NCI-H82 (cell line): ENCODE measurements at regions not wholly inside any gene's neighbourhood (a gene's known extent, or its start where the extent isn't known, plus 50 kb on each side); places are given as distances from the start of the nearest gene placed in this dataset.

Source experiments
- DNase-seq: peaks from one replicate; lab custom pipeline; 2025; lab: John Stamatoyannopoulos, UW

DNA sequence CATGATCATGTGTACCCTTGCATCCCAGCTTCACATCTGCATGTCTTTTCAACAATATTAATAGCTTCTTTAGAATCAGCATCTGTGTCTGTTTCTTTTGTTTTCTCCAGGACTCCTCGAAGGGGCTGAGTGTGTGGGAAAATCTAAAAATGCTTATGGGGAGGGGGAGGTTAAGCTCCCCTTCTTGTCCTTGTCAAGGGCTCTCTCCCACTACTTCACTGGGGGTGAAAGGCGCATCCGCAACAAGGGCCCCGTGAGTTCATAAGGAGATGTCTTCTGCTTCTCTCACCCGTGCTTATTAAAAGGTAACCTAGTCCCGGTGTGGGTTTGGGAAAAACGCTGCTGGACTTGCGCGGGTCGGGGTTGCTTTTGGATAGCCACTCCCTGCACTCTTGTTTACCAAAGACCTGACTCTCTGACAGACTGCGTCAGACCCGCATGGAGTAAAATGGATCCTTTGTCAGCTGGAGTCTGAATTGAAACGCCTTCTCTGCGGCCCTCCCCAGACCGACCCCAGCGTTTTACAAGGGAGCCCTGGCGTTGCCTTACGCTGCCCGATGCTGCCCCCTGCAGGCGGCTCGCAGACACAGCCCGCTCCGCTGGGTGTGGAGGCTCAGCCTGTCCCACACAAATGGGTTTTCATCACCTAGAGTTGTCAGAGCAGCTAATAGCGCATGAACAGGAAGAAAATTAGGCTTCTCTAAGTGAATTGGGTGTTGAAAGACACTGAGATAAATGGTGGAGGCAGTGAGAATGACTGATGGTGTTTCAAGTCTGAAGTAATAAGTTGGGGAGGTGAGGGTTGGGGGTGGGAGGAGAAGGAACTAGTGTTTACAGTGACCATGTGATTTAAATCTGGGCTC lies 53.8 kb downstream of the IER5 start:
- peak; percentile 94 for DNase-seq

DNA sequence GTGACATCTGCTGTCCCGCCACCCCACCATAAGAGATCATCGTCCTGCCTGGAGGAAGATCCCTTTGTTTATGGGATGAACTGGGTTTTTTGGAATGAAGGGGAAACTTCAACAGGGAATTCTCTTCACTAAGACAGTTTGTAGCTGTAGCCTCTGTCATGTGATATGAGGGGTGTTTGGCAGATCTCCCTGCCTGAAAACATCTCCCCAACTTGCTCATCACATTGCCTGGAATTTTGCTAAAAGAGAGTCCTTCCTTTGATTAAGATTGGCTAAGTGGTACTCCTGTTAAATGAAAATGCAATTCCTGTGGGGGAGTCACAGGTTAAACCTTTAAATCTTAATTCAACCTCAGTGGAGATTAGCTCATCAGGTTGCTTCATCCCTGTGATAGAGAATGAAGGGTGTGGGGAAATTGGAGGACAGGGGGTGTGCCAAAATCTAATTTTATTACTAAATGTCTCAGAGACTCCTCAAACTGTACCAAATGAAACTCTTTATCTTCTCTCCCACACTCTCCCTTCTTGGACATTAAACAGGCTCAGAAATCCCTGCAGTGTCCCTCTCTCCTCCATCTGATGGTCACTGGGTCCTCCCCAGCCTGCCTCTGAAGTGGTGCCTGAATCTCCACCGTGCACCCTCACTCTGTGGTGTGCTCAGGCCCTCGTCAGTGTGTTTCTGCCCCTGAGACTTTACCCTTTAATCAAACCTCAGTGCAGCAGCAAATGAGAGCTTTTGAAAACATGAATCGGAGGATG lies 54.8 kb downstream of the IER5 start:
- no peak for DNase-seq

DNA sequence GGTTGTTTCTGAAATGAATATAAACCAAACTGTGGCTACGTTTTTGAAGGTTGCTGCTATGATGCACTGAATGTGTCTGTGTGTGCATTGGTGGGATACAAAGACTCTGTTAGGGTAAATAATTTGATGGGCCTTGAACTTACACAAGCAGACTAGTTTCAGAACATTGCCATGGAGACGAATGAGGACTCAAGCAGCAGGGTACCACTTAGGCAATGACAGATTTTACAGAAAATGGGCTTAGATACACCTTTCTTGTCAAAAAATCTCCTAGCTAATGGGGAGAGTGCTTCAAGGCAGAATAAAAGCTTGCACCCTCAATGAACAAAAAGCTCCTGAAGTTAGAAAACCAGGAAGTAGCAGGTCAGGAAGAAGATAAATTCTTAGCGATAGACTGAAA lies 55.7 kb downstream of the IER5 start:
- no peak for DNase-seq

DNA sequence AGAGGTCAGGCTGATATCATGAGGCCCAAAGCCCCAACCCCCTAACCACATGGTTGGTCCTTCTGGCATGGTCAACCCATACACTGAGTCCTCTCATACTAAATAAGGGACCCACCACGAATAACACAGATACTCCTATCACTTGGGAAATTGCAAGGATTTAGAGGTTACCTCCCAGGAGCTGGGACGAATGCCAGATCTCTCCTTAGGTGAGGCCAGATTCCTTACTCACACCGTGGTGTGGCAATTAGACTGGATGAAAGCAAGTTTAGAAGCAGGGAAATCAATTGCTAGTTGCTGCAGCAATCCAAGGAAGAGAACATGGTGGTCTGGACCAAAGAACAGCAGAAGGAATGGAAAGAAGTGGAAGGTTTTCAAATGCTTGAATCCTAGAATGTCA lies 60.1 kb downstream of the IER5 start:
- no peak for DNase-seq

DNA sequence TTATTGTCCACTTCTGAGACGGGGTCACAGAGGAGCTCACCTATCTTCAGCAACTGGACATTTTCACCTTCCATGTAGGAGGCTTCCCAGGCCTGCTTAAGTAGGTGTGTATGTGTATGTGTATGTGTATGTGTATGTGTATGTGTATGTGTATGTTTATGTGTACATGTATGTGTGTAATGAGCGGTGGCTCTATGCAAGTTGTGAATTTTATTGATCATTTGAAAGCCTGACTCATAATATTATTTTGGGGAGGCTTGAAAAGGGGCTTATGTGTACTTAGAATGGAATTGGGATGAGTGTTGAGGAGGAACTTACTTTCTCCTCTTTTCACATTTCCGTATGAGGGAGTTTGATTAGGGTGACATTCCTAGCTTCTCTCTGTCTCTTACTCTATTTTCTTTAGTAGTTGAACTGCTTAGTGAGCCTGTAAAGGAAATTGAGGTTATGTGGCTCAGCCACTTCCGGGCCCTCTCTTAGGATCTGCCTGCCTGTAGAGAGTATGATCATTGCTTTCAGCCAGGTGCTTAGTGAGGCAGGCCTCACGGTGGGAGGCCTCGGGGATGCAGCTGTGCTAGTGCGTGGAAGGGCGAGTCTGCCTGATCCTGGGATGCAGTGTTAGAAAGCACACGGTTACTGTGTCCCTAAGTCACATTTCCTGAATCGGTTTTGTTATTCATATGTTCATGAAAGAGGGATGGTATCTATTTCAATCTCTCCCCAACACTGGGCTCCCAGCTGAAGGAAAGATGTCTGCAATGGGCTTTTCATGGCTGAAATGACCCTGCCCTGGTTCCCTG lies 61.0 kb downstream of the IER5 start:
- no peak for DNase-seq

DNA sequence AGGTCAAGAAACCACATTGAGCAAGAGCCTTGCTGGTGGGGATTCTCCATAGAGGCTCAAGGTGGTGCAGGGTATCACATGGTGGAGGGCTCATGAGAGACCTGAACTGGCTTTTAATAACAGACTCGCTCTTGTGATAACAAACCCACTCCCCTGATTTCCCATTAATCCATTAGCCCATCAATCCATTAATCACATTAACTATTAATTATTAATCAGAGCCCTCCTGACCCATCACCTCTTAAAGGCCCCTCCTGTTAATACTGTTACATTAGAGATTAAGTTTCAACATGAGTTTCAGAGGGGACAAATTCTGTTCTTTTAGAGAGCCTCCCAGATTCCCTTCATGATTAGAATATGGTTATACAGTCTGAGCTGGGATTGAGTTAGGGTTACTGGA lies 61.8 kb downstream of the IER5 start:
- no peak for DNase-seq

DNA sequence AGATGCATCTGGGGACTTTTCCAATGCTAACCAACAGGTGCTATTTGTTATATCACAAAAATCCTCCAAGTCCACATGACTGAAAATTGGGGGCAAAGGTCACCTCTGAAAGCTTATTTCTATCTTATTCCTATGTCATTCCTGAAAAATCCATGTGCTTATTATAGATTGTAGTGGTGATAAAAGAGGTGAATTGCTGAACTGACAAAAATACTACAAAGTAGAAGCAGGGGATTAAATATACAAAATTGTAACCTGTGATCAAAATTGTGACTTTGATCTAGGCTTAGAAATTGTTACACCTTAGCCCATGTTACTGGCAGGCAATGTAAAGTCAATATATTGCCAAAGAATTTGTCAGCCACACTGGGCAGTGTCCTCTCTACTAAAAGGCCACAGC lies 62.3 kb downstream of the IER5 start:
- DNase-seq, result no peak

DNA sequence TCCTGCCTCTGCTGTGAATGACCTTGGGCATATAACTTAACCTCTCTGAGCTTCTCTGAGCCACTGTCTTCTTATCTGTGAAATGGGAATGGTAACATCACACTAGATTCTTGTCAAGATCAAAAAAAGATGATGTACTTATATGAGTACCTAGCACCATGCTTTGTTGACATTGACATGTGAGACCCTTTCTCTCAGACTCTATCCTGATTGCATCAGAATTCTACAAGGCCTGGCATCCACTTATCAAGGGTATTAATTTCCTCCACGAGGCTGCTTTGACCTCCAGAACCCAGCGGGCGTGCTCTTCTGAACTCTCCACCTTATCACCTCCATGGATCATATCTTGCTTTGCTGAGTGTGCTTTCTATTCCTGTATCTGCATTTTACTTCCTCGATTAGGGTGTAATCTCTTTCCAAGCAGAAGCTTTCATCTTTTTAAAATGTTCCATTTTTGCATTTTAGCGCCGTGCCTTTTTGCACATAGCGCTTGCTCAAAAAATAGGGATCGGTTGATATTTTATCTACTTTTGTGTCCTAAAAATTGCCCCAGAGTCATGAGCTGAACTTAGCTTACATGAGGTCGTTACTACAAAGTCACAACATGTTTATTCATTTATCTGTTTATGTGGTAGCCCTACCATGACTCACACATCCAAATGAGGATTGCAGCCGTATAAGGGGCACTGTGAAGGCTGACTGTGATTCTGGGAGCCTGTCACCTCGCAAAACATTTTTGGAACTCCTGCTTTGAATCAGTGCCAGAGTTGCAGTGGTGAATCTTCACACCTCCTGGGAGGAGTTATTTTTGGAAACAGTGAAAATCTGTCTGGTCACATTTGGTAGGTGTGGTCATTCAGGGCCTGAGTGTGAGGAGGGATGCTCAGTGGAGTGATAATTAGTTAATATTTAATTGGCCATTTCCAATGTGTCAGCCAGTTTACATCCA lies 63.2 kb downstream of the IER5 start:
- DNase-seq, result no peak

DNA sequence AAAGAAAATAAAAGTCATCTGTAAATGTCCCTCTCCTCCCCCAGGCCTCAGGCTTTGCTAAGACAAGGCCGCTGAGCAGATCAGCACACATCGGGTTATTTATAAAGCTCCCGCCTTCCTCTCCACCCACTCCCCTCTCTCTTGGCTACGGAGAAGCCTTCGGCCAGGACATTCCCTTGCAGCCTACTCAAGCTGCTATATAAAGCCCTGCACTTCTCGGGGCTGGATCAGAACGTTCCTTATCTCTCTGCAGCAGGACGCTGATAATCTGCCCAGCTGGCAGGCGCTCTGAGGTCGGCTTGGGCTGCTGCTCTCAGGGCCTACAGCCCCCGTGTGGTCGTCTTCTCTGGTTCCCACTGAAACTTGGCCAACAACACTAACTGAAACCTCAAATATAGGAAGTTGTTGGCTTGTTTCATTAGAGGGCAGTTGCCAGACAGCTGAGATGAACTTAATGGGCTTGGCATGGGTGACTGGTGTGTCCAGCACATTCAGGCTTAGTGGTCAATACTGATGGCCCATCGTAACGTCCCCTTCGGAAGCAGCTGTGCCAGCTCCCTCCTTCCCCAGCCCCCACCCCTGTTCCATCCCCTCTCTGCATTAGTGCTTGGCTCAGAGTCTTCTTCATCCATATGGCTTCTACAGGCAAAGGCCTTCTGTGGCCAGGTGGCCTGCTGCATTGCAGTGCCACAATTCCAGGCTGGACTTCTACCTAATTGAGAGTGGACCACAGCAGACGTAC lies 64.6 kb downstream of the IER5 start:
- peak; percentile 95 for DNase-seq

DNA sequence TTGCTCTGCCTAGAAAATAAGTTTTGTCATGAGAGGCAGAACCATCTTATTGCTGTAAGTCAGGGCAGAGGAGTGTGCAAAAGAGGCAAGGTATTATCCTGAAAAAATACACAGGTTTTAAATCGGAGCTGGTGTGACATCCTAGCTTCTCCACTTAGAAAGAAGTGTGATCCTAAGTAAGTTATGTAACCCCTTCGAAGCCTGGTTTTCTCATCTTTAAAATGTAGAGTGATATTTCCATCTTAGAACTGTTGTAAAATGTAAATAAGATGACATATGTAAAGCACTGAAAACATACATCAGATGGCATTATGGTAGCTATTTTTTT lies 65.1 kb downstream of the IER5 start:
- no peak for DNase-seq

DNA sequence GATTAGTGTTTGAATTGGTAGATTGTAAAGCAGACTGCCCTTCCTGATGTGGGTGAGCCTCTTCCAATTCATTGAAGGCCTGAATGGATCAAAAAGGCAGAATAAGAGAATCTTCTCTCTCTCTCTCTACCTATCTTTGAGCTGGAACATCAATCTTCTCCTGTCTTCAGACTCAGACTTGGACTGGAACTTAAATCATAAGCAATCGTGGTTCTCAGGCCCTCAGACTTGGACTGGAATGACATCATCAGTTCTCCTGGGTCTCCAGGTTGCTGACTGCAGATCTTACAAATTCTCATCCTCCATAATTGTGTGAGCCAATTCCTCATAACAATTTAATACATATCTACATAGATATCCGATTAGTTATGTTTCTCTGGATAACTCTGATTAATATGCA lies 66.8 kb downstream of the IER5 start:
- no peak for DNase-seq

DNA sequence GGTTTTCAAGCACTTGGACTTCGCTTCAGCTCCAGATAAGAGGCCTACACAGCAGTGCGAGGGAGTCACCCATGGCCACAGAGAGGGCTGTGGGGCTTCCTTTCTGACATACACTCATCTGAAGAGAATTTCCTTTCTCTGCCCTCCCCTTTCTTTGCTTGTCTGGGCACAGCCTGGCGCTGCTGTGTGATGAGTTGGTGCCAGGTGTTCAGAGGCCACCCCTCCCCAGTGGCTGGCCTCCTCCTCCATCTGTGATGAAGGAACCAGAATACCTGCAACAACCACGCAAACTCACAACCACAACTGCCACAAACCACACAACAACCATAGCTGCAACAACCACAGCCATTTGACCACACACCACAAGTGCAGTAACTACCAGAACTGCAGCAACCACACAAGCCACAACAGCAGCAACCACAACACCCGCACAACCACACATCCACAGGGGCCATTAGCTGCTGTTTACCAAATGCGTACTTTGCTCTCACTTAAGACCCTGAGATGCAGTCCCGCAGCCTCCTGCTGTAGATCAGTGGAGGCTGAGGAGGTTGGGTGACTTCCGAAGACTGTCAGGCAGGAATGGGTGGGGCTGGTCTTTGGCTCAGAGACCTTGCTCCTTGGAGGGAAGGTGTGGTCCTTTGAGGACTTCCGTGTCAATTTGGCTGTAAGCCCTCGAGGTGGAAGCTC lies 71.1 kb downstream of the IER5 start:
- no peak for DNase-seq

DNA sequence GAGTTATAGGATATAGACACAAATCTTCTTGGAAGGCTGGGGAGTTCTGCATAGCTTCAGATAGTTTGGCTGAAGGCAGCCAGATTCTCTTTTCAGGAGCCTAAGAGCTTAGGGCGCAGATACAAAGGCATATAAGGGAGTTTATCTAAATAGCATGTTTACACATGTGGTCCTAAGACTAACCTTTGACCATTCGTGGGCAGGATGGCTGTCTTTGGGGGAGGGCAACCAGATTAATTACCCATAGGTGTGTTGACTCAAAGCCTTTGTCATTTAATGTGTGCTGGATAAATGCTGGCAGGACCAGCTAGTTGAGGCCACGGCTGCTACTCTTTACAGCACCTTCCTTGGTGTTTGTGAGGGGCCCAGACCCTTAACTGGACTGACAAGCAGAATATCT lies 71.8 kb downstream of the IER5 start:
- no peak for DNase-seq

DNA sequence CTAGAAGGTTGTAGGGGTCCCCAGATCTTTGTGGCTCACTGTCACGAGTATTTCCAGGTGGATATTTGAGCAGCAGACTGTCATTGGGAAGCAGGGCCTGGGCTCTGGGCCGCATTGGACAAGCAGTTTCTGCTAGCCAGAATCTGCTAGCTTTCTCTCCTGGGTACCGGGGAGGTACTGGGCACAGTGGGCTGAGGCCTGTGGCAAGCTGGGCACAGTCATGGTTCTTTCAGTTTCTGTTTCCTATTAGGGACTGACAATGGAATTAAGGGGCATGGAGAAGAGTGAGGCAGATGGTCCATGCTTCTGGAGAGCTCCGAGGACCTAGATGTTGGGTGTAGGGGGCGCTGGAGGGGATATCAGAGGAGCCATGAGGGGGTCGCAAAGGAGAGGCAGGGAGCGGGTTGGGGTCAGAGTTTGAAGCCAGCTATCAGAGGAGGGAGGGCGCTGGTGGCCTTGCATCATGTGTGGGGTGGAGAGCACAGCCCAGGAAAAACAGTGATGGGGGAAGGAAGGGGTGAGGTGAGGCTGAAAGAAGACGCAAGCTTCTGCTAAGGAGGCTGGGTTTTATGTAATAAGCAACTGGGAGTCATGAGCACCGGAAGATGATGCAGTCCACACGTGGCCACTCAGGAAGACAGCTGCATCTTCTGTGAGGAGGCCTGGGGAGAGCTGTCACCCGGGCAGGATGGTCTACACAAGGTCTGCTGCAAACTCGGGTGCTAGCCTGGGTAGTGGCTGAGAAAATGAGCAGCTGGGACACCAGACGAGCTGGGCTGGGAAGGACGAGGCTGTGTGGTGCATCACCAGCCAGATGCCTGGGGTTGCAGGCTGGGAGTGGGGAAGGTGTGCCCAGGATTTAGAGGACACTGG lies 72.7 kb downstream of the IER5 start:
- DNase-seq, result no peak

DNA sequence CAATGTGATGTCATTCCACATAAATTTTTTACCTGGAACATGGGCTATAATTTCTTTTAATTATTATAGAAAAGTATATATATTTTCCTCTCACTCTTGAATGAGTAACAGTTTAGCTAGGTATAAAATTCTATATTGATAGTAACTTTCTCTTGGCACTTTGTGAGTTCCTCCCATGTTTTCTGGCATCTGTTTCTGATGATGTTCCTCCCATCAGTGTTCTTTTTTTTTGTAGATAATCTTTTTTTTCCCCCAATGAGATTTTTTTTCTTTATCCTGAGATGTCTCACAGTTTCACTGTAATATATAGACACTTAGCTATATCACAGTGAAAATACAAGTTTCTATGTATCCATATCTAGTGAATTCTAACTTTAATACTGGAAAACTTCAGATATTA lies 75.2 kb downstream of the IER5 start:
- DNase-seq, result no peak

DNA sequence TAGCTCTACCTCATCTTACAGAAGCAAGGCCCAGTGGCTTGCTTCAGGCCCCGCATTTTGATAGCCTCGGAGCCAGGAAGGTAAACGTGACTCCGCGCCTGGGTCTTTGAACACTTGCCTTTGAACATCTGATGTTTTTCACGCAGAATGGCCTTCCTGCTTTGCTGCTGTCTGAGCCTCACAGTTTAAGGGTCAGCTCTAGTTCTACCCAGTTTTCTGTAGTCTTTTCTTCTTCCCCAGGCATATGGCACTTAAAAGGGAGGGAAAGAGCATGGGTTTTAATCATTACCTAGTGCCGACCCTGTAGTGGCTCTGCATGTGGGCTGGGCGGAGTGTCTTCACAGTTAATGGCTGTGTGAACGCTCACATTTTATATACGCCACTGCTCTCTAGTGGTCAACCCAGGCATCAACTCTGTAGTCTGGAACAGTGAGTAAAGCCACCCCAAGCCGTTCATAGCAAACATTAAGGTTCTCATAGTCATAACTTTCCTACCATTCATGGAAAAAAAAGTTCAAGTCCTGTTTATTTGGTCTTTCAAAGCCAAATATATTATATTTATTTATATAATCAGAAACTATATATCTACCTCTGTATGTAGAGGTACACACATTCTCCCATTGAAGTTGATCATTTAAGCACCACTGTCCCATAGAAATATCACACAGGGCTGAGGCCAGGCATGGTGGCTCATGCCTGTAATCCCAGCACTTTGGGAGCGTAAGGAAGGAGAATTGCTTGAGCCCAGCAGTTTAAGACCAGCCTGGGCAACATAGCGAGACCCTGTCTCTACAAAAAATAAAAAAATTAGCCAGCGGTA lies 78.1 kb downstream of the IER5 start:
- DNase-seq, result peak; percentile 94

DNA sequence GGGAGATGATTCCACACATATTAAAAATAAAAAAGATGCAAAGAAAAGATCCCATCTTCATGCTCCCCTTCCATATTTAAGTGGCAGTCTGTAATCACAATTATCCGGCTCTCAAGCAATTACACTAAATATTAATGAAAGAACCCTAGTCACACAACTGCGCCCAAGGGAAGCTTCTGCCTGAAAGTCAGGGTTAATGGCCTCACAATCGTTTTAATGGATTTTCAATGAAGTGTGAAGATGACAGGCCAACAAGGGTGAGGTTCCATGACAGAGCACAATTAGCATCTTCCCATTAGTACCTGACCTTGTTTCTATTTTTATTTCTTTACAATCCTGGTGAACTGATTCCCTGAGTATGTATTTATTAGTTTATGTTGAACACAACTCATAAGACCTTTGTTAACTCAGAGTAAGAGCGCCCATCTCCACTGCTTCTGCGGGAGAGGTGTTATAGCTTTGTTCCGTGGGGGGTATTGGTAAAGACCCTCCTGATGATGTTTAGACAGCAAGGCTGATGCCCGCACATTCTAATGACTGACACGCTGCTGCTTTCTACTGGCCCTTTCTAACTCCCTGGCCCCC lies 80.9 kb downstream of the IER5 start:
- no peak for DNase-seq

DNA sequence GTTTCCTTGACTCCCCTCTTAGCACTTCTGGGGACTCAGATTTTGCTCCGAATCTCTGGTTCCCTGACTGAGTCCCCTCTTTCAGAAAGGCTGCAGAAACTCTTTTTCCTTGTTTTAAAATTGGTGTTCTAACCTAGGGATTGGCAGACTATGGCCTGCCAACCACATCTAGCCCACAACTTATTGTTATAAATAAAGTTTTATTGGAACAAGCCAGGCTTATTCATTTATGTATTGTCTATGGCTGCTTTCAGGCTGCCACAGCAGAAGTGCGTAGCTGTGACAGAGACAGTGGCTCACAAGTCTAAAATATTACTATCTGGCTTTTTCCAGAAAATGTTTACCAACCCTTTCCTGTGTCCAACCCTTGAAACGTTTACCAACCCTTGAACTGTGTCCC lies 81.7 kb downstream of the IER5 start:
- DNase-seq, result no peak
